H9 (cell line): ENCODE measurements at regions not wholly inside any gene's neighbourhood (a gene's known extent, or its start where the extent isn't known, plus 50 kb on each side); places are given as distances from the start of the nearest gene placed in this dataset.

Experiments used
- DNase-seq: peaks from one replicate; pipeline ENCODE4 v3.0.0-alpha.2; 2017
- H2AFZ ChIP-seq: one replicate; pipeline ENCODE4 v1.6.1; 2013; ENCODE audit warnings: mild to moderate bottlenecking, low read length, control low read depth, moderate library complexity
- H2AK5ac ChIP-seq: 2 replicates; pipeline ENCODE4 v1.6.1; 2013; ENCODE audit warnings: low read length, control low read depth, mixed read lengths; ENCODE audit not compliant: insufficient read length
- H2BK120ac ChIP-seq: one replicate; pipeline ENCODE4 v1.6.1; 2013; ENCODE audit warnings: low read depth, mild to moderate bottlenecking, low read length, control low read depth, inconsistent platforms; ENCODE audit not compliant: poor library complexity, severe bottlenecking
- H2BK12ac ChIP-seq: 2 replicates; pipeline ENCODE4 v1.6.1; 2013; ENCODE audit warnings: low read length, control low read depth, mixed read lengths, low read depth; ENCODE audit not compliant: insufficient read length
- H2BK15ac ChIP-seq: 2 replicates; pipeline ENCODE4 v1.6.1; 2013; ENCODE audit warnings: low read depth, low read length, control low read depth
- H2BK20ac ChIP-seq: one replicate; pipeline ENCODE4 v1.6.1; 2013; ENCODE audit warnings: low read depth, mild to moderate bottlenecking, low read length, control low read depth, inconsistent platforms; ENCODE audit not compliant: poor library complexity, severe bottlenecking
- H2BK5ac ChIP-seq: 2 replicates; pipeline ENCODE4 v1.6.1; 2013; ENCODE audit warnings: low read length, control low read depth, mixed read lengths; ENCODE audit not compliant: insufficient read length
- H3K14ac ChIP-seq: 2 replicates; pipeline ENCODE4 v1.6.1; 2013; ENCODE audit warnings: low read length, control low read depth; ENCODE audit not compliant: insufficient read depth
- H3K18ac ChIP-seq: 2 replicates; pipeline ENCODE4 v1.6.1; 2013; ENCODE audit warnings: low read depth, mild to moderate bottlenecking, mixed read lengths, low read length, control low read depth; ENCODE audit not compliant: insufficient read length
- H3K23ac ChIP-seq: 2 replicates; pipeline ENCODE4 v1.6.1; 2013; ENCODE audit warnings: low read length, control low read depth, mixed read lengths, low read depth; ENCODE audit not compliant: insufficient read length
- H3K23me2 ChIP-seq: 2 replicates; pipeline ENCODE4 v1.6.1; 2013; ENCODE audit warnings: low read depth, mild to moderate bottlenecking, mixed read lengths, low read length, control low read depth; ENCODE audit not compliant: insufficient read length, poor library complexity, severe bottlenecking
- H3K27ac ChIP-seq: 2 replicates; pipeline ENCODE4 v1.5.1; 2013; ENCODE audit warnings: low read length, control low read depth, mixed read lengths, low read depth; ENCODE audit not compliant: insufficient read length
- H3K27me3 ChIP-seq: 2 replicates; pipeline ENCODE4 v1.6.1; 2013; ENCODE audit warnings: low read length, control low read depth, inconsistent platforms; ENCODE audit not compliant: insufficient read depth
- H3K4ac ChIP-seq: 2 replicates; pipeline ENCODE4 v1.6.1; 2013; ENCODE audit warnings: low read depth, mild to moderate bottlenecking, control low read depth, inconsistent platforms, low read length, moderate library complexity
- H3K4me1 ChIP-seq: 2 replicates; pipeline ENCODE4 v1.6.1; 2013; ENCODE audit warnings: low read length, control low read depth, inconsistent platforms; ENCODE audit not compliant: insufficient read depth
- H3K4me2 ChIP-seq: 2 replicates; pipeline ENCODE4 v1.6.1; 2013; ENCODE audit warnings: low read length, control low read depth, mixed read lengths; ENCODE audit not compliant: insufficient read length, insufficient read depth
- H3K56ac ChIP-seq: 2 replicates; pipeline ENCODE4 v1.6.1; 2013; ENCODE audit warnings: low read depth, mild to moderate bottlenecking, mixed read lengths, low read length, control low read depth; ENCODE audit not compliant: insufficient read length
- H3K79me1 ChIP-seq: 2 replicates; pipeline ENCODE4 v1.6.1; 2013; ENCODE audit warnings: low read depth, mild to moderate bottlenecking, moderate library complexity, low read length, control low read depth, inconsistent platforms; ENCODE audit not compliant: insufficient read depth, poor library complexity, severe bottlenecking
- H3K79me2 ChIP-seq: 2 replicates; pipeline ENCODE4 v1.6.1; 2013; ENCODE audit warnings: low read length, control low read depth, inconsistent platforms; ENCODE audit not compliant: insufficient read depth
- H3K9ac ChIP-seq: 2 replicates; pipeline ENCODE4 v1.6.1; 2013; ENCODE audit warnings: low read length, control low read depth, mixed read lengths; ENCODE audit not compliant: insufficient read length; ENCODE audit errors: extremely low read depth
- H3K9me3 ChIP-seq: one replicate; pipeline ENCODE4 v1.6.1; 2013; ENCODE audit warnings: low read depth, low read length, inconsistent platforms; ENCODE audit not compliant: control insufficient read depth
- H3T11ph ChIP-seq: one replicate; pipeline ENCODE4 v1.6.1; 2013; ENCODE audit warnings: mild to moderate bottlenecking, low read length, control low read depth, inconsistent platforms
- H4K20me1 ChIP-seq: one replicate; pipeline ENCODE4 v1.6.1; 2013; ENCODE audit not compliant: control insufficient read depth, insufficient read length, insufficient read depth
- H4K5ac ChIP-seq: 2 replicates; pipeline ENCODE4 v1.6.1; 2013; ENCODE audit warnings: low read depth, mild to moderate bottlenecking, mixed read lengths, low read length, control low read depth; ENCODE audit not compliant: insufficient read length
- H4K8ac ChIP-seq: replicated peaks from 2 replicates; pipeline ENCODE4 v1.6.1; 2013; ENCODE audit warnings: low read length, control low read depth, mixed read lengths, low read depth; ENCODE audit not compliant: insufficient read length
- H4K91ac ChIP-seq: 2 replicates; pipeline ENCODE4 v1.6.1; 2013; ENCODE audit warnings: low read depth, mild to moderate bottlenecking, moderate library complexity, mixed read lengths, low read length, control low read depth; ENCODE audit not compliant: insufficient read length
- H3K27ac Mint-ChIP-seq, 3 experiments: 2 replicates in 2 of 3; 3 replicates in 1 of 3; pipeline ENCODE4 v1.8.0; 2020 to 2021; ENCODE audit warnings: mixed read lengths in 3 of 3, mild to moderate bottlenecking in 1 of 3, moderate library complexity in 1 of 3
- H3K27me3 Mint-ChIP-seq: 2 replicates; pipeline ENCODE4 v1.8.0; 2021; ENCODE audit warnings: low read depth, mild to moderate bottlenecking, moderate library complexity, mixed read lengths
- H3K36me3 Mint-ChIP-seq, 3 experiments: 2 replicates in 2 of 3; 3 replicates in 1 of 3; pipeline ENCODE4 v1.8.0; 2020 to 2021; ENCODE audit warnings: low read depth in 3 of 3, mixed read lengths in 3 of 3; ENCODE audit not compliant: insufficient read depth in 1 of 3
- H3K4me1 Mint-ChIP-seq, 2 experiments: 2 replicates each; pipeline ENCODE4 v1.8.0; 2020; ENCODE audit warnings: mixed read lengths in 2 of 2
- H3K4me3 Mint-ChIP-seq, 2 experiments: 2 replicates in 1 of 2; 3 replicates in 1 of 2; pipeline ENCODE4 v1.8.0; 2020 to 2021; ENCODE audit warnings: mild to moderate bottlenecking in 2 of 2, mixed read lengths in 2 of 2, moderate library complexity in 1 of 2
- H3K9me3 Mint-ChIP-seq, 2 experiments: 2 replicates in 1 of 2; 3 replicates in 1 of 2; pipeline ENCODE4 v1.8.0; 2020; ENCODE audit warnings: mild to moderate bottlenecking in 2 of 2, mixed read lengths in 2 of 2, moderate library complexity in 1 of 2
- CTCF ChIP-seq: fragments of 200-600 bp; sonication (generic); conservative IDR thresholded peaks from 3 replicates; pipeline ENCODE4 v1.8.0; 2021; ENCODE audit warnings: antibody characterized with exemption, mild to moderate bottlenecking
- WGBS: extraction: QIAGEN DNeasy Blood & Tissue Kit; methylation state at CpG from one replicate; pipeline ENCODE4 v1.1.7; 2013; ENCODE audit warnings: missing lambda C conversion rate, low lambda C conversion rate, mixed read lengths; ENCODE audit not compliant: insufficient read length; ENCODE audit errors: extremely low coverage; 5-methylcytosine and 5-hydroxymethylcytosine counted together

- Histone ChIP-seq H3K9me3 (no peaks in the 10 kb centered on the region), H4K20me1 (no peaks in the 10 kb centered on the region), H4K8ac (no peak overlapping the region), H3K4ac (no peak overlapping the region), H3K4me1 (no peaks in the 10 kb centered on the region), H3K18ac (no peak overlapping the region), H3K23me2 (no peaks in the 10 kb centered on the region), H4K91ac (no peak overlapping the region), H4K5ac (no peak overlapping the region), H3K56ac (no peak overlapping the region), H3K9ac (no peak overlapping the region), H2AK5ac (no peak overlapping the region), H3K79me2 (no peaks in the 10 kb centered on the region), H2BK20ac (no peak overlapping the region), H2BK5ac (no peak overlapping the region), H3K23ac (no peak overlapping the region), H3T11ph (no peak overlapping the region), H2AFZ (no peak overlapping the region), H3K27me3 (no peaks in the 10 kb centered on the region), H3K14ac (no peak overlapping the region), H2BK120ac (no peak overlapping the region), H3K27ac (no peak overlapping the region), H3K4me2 (no peak overlapping the region), H2BK12ac (no peak overlapping the region), H2BK15ac (no peak overlapping the region), H3K79me1 (no peaks in the 10 kb centered on the region)
- no peak overlapping the region for H3K27ac Mint-ChIP-seq
- WGBS: no CpG with 5 or more reads among the region's 3 CpGs
- no peaks in the 10 kb centered on the region for H3K9me3 Mint-ChIP-seq
- no peak for DNase-seq
- H3K36me3 Mint-ChIP-seq: no peaks in the 10 kb centered on the region
- TF ChIP-seq CTCF: no peak
- no peak overlapping the region for H3K4me3 Mint-ChIP-seq
- 0 out of 4 replicates have a peak, but pooled peaks cover 0 to 2% of the 10 kb centered on the region in 2 experiments for H3K4me1 Mint-ChIP-seq
- no peaks in the 10 kb centered on the region for H3K27me3 Mint-ChIP-seq
Observed at GRCh38 chr1:170790651-170791071, 126.7 kb downstream of the PRRX1 start.
